Central memory CD4-positive, alpha-beta T cell (primary cell): ENCODE measurements at regions not wholly inside any gene's neighbourhood (a gene's known extent, or its start where the extent isn't known, plus 50 kb on each side); places are given as distances from the start of the nearest gene placed in this dataset.

Source experiments
- DNase-seq: peaks from one replicate; pipeline ENCODE4 v3.0.0; 2022

DNA sequence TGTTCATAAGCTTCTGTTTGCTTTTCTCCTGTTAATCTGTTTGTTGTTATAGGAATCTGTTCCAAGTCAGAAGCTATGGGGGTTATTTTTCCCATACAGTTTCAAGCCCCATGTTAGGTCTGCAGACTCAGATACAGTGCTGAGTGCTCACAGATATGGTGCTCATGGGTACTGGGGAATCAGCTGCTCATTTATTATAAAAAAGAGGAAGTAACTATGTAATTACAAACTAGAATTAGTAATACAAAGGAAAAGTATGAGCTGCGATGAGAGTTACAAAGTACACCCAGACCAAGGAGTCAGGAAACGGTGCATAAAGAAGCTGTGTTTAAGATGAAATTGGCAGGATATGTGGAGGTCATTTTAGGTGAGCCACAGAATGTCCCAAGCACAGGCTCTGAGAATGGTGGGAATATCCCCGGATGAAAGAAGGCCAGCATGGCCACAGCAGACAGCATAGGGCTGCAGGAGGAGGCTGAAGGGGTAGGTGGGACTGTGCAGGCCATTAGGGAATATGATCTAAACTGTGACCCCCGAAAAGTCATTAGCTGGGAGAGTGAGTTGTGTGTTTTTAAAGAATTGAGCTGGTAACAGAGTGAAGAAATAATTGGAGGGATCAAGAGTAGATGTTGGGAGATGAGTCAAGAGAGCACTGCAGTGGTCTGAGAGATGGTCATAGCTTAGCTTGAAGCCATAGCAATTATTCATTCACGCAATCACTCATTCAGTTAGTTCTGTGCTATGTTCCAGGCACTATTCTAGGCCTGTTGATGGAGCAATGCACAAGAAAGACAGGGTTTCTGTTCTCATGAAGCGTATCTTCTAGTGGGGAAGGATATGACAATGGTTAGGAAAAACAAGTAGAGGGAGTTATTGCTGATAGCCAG is 177.4 kb upstream of the UBL3 start:
- no peak for DNase-seq

GRCh38 chr13:30026909-30027308 is 176.5 kb upstream of the UBL3 start:
- DNase-seq: no peak

- DNase-seq: no peak
Measured at GRCh38 chr13:30026093-30026492, 175.7 kb upstream of the UBL3 start.

- no peak for DNase-seq
Measured at GRCh38 chr13:30025351-30025750, 174.9 kb upstream of the UBL3 start.

DNA sequence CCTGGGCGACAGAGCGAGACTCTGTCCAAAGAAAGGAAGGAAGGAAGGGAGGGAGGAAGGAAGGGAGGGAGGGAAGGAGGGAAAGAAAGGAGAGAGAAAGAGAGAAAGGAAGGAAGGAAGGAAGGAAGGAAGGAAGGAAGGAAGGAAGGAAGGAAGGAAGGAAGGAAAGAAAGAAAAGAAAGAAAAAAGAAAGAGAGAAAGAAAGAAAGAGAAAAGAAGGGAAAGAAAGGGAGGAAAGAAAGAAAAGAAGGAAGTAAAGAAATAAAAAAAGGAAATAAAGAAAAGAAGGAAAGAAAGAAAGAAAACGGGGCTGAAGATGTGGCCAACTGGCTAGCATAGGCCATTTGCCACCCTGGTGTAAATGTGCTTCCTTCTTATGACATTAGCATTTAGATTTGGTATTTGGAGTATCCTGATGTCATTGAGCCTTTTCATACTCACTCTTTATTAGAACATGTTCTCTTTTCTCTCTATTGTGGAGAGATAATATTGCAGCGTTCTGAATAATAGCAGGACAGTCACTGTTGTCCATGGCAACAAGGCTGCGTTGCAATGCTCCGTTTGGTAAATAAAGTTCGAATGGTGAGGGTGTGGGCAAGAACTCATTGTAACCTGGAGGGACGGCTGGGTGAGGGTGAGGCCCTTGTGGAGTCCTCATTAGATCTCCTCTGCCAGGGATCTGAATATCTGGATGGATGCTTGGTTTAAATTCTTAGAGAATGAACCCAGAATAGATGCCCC is 173.9 kb upstream of the UBL3 start:
- DNase-seq: no peak

- DNase-seq: no peak
Measured at GRCh38 chr13:30023196-30023895, 172.9 kb upstream of the UBL3 start.

DNA sequence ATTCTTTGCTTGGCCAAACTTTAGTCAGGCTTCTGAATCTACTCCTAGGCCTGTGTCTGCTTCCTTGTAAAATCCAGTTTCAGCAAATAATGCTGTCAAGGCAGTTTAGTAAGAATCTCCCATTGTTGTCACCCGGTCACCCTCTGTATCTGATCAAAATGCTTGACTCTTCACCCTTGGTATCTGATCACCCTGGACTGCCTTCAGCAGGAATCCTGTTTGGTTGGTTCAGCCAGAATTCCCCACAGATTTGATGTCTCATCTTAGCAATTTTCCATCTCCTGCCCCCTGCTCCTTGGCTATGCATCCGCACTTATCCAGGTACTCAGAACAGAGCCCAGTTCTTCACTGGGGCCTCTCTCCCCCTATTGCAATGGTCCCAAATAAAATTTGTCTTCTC is 172.4 kb upstream of the UBL3 start:
- no peak for DNase-seq

DNA sequence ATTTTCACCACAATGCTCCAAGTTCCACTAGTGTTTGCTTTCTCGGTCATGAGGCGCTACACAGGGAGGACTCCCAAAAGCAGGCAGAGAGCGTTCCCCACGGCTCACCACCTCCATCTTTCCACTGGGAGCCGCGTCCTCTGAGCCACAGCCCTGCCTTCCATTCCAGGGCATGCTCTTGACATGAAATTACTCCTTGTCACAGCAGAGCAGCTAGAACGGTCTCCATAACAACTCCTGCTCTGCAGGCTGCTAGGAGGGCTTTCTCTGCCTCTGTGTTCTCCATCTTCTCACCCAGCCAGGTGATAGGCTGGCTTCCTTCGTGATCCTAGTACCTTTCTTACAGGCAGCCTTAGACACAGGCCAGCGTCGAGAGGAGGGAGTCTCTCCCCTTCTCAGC is 171.8 kb upstream of the UBL3 start:
- no peak for DNase-seq

DNA sequence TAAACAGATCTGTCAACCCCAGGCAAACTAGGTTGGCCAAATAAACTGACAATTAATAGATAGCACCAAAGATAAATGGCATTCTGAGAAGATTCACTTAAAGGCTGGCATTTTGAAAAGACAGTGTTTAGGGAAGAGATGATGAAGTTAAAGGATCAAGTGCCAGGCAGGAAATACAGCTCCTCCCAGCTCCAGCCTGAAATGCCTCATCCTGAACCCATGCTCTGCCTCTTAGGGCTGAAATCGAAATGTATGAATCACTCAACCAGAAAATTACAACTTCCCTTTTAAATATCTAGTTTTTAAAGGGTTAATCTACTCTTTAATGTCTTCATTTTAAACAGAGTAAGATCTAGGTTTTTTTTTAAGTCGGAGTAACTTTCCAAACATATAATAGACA is 171.2 kb upstream of the UBL3 start:
- DNase-seq: no peak

GRCh38 chr13:30020726-30021312 is 170.4 kb upstream of the UBL3 start:
- no peak for DNase-seq

DNA sequence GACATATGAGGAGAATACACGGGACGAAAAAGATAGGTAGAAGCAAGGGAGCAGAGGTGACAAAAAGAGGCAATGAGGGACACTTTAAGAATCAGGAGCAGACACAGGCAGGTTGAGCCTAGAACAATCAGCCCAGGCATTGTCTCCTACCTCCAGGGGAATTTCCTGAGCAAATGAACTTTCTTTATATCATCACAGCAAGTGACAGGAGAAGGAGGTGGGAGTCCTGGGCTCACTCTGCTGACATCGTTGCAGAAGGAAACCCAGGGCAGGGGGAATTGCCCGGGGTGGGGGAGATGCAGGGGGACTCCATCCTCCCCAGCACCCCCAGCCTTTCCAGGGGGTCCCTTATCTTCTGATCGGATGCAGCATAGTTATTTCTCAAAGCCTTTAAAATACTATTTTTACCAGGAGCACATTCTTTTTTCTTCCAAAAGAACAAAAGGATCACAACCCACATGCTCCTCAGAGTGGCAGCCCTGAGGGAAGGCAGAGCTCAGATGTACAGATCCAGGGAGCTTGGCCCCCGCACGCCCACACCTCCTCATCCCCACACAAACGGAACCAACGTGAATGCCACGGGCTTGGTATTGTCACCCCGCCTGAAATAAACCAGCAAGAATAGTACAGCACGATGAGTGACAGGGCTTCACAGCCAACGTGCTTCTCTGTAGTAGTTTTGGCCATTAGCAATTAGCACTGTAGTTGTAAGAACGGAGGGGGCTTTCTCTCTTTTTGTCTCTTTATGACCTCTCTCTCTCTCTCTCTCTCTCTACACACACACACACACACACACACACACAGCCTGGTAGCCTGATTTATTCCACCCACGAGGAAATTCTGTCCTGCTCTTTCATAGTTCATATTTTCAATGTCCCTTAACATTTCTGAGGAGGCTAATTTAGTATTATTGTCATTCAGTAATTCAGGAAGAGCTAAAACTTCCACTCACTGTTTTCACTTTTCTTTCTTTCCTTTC is 169.5 kb upstream of the UBL3 start:
- no peak for DNase-seq

DNA sequence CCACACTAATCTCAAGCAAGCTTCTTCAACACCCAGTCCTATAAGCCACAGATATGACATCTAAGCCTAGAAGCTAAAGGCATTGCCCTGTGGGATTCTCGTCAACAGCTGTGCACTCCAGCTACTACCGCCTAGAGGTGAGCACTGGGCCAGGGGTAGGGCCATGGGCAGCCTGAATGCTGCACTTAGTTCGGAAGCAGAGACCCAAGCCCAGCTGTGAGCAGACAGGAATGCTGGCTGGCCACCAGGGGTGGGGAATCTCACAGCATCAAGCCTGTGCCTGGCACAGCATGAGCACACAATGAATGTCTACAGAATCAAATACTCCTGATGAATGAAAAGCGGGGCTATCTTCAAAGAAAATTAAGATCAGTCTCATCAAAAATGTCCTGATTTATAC is 167.5 kb upstream of the UBL3 start:
- no peak for DNase-seq

GRCh38 chr13:30016398-30016797 is 166.0 kb upstream of the UBL3 start:
- no peak for DNase-seq

DNA sequence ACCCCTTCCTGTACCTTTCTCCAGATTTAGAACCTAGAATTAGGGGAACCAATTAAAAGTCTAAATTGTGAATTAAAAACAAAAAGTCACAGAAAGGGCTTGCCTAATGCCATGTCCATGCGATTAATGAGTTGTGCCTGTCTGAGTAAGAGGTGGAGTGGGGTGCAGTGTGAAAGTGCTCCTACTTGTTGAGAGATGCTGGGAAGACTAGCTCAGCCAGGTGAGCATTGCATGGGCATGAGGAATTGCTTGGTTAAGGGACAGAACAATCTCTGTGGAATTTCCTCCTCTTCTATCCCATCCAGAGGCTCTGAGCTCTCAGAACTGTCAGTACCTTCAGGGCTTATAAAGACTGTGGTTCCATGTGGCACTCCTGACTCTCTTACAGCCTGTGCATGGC is 159.0 kb upstream of the UBL3 start:
- no peak for DNase-seq

GRCh38 chr13:30006246-30006645 is 155.8 kb upstream of the UBL3 start:
- no peak for DNase-seq

- no peak for DNase-seq
Measured at GRCh38 chr13:30004204-30004603, 153.8 kb upstream of the UBL3 start.

DNA sequence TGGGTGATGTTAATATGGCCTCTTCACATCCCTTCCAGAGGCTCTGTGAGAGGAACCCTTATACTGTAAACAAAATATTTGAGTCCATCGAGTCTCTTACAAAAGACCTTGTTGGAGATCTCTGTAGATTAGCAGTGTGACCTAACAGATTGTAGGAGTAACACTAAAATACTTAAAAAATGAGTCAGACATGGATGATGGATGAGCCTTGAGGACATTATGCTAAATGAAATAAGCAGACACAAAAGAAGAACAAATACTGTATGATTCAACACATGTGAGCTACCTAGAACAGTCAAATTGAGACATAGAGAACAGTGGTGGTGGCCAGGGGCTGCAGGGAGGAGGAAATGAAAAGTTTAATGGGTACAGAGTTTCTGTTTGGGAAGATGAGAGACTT is 152.2 kb upstream of the UBL3 start:
- DNase-seq: no peak

- DNase-seq: no peak
Measured at GRCh38 chr13:30000370-30000765, 150.0 kb upstream of the UBL3 start.

DNA sequence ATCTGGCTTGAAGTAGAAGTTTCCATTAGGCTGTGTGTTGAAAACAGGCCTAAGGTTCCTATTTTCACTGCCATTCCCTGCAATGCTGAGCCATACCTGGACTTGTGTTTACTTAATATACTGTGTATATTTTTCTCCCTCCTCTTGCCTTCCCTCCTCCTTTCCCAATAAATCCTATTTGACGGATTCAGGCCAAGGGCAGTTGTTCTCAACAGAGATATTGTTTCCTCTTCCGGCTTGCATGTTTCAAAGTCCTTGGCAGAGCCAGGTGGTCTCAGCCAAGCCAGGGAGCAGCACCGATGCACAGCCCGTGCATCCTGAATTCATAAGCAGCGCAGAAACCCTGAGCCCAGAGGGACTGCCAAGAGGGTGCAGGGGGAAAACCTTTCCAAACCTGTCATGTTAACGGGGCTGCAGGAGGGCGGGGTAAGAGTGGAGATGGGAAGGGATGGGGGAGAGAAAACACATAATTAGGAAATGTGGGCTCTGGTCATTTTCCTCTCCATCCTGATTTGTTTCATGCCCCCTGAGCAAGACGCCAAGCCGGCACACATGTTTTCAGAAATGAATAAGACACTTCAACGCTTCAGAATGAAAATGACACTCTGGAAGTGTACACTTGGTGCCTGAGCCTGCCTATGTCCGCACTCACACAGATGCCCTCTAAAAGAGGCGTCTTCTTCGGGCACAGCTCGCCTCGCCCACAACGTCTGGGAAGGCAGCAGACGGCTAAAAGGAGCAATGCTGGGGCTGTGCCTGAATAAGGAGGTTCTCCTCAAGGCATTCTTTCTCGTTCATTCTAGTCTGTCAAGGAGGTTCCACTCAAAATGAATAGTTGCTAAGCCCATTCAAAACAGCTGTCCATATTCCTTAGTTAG is 149.3 kb upstream of the UBL3 start:
- no peak for DNase-seq

GRCh38 chr13:29996316-29996715 is 145.9 kb upstream of the UBL3 start:
- no peak for DNase-seq
